ENCODE measurements at regions not wholly inside any gene's neighbourhood (a gene's known extent, or its start where the extent isn't known, plus 50 kb on each side); places are given as distances from the start of the nearest gene placed in this dataset.
A peak's percentile ranks its signal among the peaks of the same experiment; 100 is the strongest.

DNA sequence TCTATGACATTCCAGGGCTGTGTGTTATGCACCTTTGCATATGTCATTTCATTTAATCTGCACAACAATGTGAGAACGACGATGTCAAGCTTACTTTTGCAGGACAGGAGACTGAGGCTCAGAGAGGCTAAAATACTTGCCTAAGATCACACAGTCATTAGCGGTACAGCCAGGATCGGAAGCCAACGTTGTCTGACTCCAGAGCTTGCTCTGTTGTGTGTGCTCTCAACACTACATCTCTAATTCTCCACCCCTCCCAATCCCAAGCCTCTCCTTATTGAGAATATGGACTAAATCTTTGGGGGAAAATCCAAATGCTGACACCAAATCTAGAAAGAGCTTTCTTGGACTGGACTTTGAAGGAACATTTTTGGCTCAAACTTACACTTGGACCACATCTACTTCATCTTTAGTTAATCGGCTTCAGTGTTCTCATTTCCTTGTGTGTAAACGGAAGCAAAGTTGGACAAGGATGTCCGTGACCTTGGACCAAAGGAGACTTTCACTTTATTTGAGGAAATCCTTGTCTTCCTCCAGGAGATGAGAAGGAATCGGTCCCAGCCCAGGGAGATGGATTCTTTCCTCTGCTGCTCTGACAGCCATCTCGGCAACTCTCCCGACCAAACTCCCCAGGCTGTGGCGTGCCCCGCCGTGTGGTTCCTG, 242.4 kb downstream of the LPIN1 start:
- no peak for DNase-seq (ENCODE audit: low read depth in 3 of 3, low spot score in 2 of 3)

DNA sequence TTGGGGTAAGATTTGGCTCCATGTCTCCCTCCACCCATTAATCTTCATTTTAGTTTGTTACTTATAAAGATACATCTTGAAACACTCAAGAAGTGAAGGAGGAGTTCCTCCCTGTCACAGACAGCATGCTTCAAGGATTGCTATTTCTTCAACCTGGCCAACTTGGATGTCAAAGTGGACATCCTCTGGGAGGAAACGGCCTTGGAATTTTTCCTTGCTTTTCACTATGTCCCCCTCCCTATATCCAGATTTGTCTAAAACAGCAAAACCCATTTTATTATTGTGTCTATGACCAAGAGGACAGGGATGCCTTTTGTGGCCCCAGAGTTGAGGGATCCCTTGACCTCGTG, 242.9 kb downstream of the LPIN1 start:
- DNase-seq (ENCODE audit: low read depth in 3 of 3, low spot score in 2 of 3): no peak

GRCh38 chr2:11990576-11990975, 244.1 kb downstream of the LPIN1 start:
- no peak for DNase-seq (ENCODE audit: low read depth in 3 of 3, low spot score in 2 of 3)

GRCh38 chr2:11993749-11994148, 247.3 kb downstream of the LPIN1 start:
- no peak for DNase-seq (ENCODE audit: low read depth in 3 of 3, low spot score in 2 of 3)

GRCh38 chr2:11995456-11995855, 249.0 kb downstream of the LPIN1 start:
- no peak for DNase-seq (ENCODE audit: low read depth in 3 of 3, low spot score in 2 of 3)

GRCh38 chr2:11996618-11997017, 250.2 kb downstream of the LPIN1 start:
- DNase-seq (ENCODE audit: low read depth in 3 of 3, low spot score in 2 of 3): no peak

GRCh38 chr2:11997142-11997541, 250.7 kb downstream of the LPIN1 start:
- DNase-seq (ENCODE audit: low read depth in 3 of 3, low spot score in 2 of 3): no peak

- no peak for DNase-seq (ENCODE audit: low read depth in 3 of 3, low spot score in 2 of 3)
Observed at GRCh38 chr2:11998218-11998617, 251.8 kb downstream of the LPIN1 start.

GRCh38 chr2:11998626-11999378, 252.4 kb downstream of the LPIN1 start:
- no peak for DNase-seq (ENCODE audit: low read depth in 3 of 3, low spot score in 2 of 3)

GRCh38 chr2:12001621-12002020, 255.2 kb downstream of the LPIN1 start:
- no peak for DNase-seq (ENCODE audit: low read depth in 3 of 3, low spot score in 2 of 3)

- DNase-seq (ENCODE audit: low read depth in 3 of 3, low spot score in 2 of 3): no peak
Observed at GRCh38 chr2:12002215-12002614, 255.8 kb downstream of the LPIN1 start.

- DNase-seq (ENCODE audit: low read depth in 3 of 3, low spot score in 2 of 3): no peak
Observed at GRCh38 chr2:12004713-12005112, 258.3 kb downstream of the LPIN1 start.

GRCh38 chr2:12005886-12006681, 259.7 kb downstream of the LPIN1 start:
- no peak for DNase-seq (ENCODE audit: low read depth in 3 of 3, low spot score in 2 of 3)

DNA sequence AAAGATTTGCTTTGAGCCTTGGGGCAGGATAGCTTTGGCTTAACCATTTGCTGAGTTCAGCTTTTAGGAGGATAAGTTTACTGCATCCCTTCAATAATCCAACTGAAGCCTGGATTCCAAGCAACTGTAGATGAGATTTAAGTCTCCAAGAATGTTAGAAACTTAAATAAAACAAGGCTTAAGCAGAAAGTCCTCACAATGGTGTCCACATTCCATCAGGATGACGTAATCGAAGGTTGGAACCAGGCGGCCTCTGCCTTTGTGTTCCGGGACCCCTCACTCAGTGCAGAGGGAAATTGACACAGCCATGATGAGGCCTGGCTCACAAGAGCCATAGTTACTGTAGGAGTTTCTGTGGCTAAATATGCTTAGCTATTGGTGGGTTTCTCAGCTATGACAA, 260.4 kb downstream of the LPIN1 start:
- DNase-seq (ENCODE audit: low read depth in 3 of 3, low spot score in 2 of 3): peak in 1 of 3 donors; percentile 16

DNA sequence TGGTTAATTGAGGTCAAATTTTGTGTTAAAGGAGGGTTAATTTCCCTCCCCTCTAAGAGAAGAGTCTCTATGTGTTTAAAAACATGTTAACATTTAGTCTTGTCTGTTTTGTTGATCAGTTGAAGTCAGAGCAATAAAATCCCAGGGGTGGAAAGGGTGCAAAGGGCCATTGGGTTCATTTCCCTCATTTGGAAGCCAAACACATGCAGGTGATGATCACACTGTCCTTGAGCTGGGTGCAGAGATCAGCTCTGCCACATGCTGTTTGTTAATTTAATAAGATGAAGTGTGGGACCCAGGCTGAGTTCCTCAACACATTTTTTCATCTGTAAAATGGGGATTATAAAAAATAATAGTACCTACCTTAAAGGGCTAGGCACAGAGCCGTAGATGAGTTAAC, 260.9 kb downstream of the LPIN1 start:
- DNase-seq (ENCODE audit: low read depth in 3 of 3, low spot score in 2 of 3): no peak

DNA sequence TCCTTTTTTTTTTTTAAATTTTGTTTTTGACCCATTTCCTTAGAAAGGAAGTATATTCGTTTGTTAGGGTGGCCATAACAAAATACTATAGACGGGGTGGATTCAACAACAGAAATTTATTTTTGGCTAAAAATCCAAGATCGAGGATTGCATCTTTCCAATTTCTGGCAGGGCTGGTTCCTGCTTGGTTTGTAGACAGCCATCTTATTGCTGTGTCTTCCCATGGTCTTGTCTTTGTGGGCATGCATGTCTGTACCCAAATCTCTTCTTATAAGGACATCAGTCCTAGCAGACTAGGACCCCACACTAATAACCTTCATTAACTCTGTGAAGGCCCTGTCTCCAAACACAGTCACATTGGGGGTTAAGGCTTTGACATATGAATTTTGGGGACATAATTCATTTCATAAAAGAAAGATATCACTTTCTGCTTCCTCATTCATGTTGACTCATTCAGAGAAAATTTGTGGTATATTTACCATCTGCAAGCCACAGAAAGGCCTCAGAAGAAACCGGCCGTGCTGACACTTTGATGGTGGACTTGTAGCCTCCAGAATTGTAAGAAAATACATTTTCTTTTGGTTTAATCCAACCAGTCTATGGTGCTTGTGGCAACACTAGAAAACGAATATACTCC, 262.1 kb downstream of the LPIN1 start:
- no peak for DNase-seq (ENCODE audit: low read depth in 3 of 3, low spot score in 2 of 3)

DNA sequence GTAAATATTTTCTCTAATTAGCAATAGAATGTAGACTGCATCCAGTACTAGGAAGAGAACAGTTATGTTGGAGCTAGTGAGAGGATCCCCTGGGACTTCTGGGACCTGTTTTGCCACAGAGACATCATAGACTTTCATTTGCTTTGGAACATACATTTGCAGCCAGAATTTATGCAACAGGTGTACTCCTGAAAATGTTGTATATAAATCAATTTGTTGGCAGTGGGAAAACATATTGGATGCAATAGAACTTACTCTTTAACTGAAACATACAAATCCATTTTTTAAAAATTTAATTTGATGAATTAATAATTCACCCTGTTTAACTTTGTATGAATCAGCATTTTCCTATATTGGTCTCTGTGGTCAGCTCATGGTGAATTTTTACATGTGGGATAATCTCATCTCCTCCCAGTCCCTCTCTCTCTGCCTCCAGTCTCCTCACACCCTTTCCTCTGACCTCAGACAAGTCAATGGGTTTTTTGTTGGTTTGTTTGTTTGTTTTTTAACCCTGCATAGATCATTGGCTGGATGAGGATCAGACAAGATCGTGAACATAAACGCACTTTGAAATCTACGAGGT, 263.0 kb downstream of the LPIN1 start:
- DNase-seq (ENCODE audit: low read depth in 3 of 3, low spot score in 2 of 3): no peak

DNA sequence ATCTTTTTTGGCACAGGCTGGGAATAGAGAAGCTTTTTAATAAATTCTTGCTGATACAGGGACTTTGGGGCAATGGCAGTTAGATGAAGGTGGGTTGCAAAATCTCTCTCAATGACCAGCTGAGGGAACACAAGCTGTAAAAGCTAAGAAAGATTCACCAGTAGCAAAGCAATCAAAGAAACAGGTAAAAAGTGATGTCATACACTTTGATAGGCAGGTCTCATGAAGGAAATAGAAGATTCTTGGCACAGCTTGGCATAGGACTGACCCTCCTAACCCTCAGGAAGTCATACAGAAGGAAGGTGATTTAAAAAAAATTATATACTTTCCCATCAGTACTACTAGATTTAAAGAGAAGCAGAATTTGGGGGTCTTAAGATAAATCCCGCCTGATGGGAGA, 263.6 kb downstream of the LPIN1 start:
- DNase-seq (ENCODE audit: low read depth in 3 of 3, low spot score in 2 of 3): no peak

DNA sequence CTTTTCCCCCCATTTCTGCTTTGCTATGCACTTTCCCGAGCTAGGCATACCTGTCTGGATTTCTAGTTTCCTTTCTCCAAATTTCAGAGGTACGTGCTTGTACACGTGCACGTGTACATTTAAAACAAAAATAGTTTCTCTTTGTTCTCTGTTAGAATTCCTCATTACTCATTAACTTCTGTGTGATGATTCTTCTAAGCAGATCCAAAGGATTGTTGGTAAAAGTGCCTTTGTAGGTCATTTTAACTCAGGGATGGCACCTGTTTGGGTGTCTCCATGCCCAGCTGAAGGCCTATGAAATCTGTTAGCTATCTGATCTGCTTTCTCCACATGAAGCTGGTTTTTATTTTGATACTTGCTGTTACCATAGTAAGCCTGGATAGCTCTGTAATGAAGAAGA, 264.3 kb downstream of the LPIN1 start:
- no peak for DNase-seq (ENCODE audit: low read depth in 3 of 3, low spot score in 2 of 3)

- DNase-seq (ENCODE audit: low read depth in 3 of 3, low spot score in 2 of 3): no peak
Observed at GRCh38 chr2:12014088-12014960, 267.9 kb downstream of the LPIN1 start.

All from right renal cortex interstitium (tissue), 3 donors.